ENCODE measurements at regions not wholly inside any gene's neighbourhood (a gene's known extent, or its start where the extent isn't known, plus 50 kb on each side); places are given as distances from the start of the nearest gene placed in this dataset.

- TF ChIP-seq CTCF (IDR thresholded peaks at IDR 0.05 in 4 of 5, conservative IDR thresholded peaks at IDR 0.05 in 1 of 5) (no peak), POLR2A (IDR thresholded peaks at IDR 0.05) (no peak)
Observed at GRCh38 chr12:66065641-66066136, 64.9 kb downstream of the LLPH start.
